ENCODE measurements at regions not wholly inside any gene's neighbourhood (a gene's known extent, or its start where the extent isn't known, plus 50 kb on each side); places are given as distances from the start of the nearest gene placed in this dataset.

DNA sequence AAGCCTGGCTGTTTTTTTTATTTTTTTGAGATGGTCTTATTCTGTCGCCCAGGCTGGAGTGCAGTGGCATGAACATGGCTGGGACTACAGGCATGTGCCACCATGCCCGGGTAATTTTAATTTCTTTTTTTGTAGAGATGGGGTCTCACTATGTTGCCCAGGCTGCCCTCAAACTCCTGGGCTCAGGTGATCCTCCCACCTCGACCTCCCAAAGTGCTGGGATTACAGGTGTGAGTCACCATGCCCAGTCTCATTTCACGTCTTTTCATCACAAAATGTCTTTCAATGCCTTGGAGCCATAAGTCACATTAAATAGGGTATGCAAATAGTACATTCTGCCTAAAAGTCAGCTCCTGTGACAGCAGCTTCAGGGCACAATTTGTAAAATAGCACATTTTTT is 52.8 kb downstream of the SOX2 start:
- Histone ChIP-seq H3K27me3 (ENCODE audit: insufficient read depth, low read depth) (no peaks in the 10 kb centered on the region), H4K20me1 (ENCODE audit: insufficient read depth) (no peaks in the 10 kb centered on the region), H3K36me3 (ENCODE audit: low read depth) (no peaks in the 10 kb centered on the region), H2AFZ (no peak overlapping the region), H3K9me2 (ENCODE audit: insufficient read depth) (no peaks in the 10 kb centered on the region), H3F3A (ENCODE audit: insufficient read depth, low read depth) (no peaks in the 10 kb centered on the region), H3K4me2 (no peak overlapping the region), H3K27ac (no peak overlapping the region), H3K9me3 (ENCODE audit: insufficient read depth, low read depth) (no peaks in the 10 kb centered on the region), H3K4me1 (replicated peaks; ENCODE audit: insufficient read depth) (0 out of 2 replicates have a peak, but pooled peaks cover 4% of the 10 kb centered on the region), H3K79me2 (ENCODE audit: low read depth) (no peaks in the 10 kb centered on the region), H3K4me3 (no peak overlapping the region)
- TF ChIP-seq CTCF (conservative IDR thresholded peaks at IDR 0.05) = no peak
- no peak for TF ChIP-seq EZH2 (IDR thresholded peaks at IDR 0.05; ENCODE audit: low read depth)
- POLR2A ChIA-PET (ENCODE audit: unreplicated experiment) = no interaction called here
- DNase-seq = no peak
- intact Hi-C loops (cut with micrococcal nuclease; ENCODE audit: unreplicated experiment) = no loop called here
- CTCF ChIA-PET = no interaction called here
- BruUV-seq (replicated peaks) = no TSS peak

- no TSS peak for BruUV-seq (replicated peaks)
- Histone ChIP-seq H3K27ac (no peak overlapping the region), H3K9me2 (ENCODE audit: insufficient read depth) (no peaks in the 10 kb centered on the region), H3K27me3 (ENCODE audit: insufficient read depth, low read depth) (no peaks in the 10 kb centered on the region), H4K20me1 (ENCODE audit: insufficient read depth) (no peaks in the 10 kb centered on the region), H3F3A (ENCODE audit: insufficient read depth, low read depth) (no peaks in the 10 kb centered on the region), H3K36me3 (ENCODE audit: low read depth) (no peaks in the 10 kb centered on the region), H3K9me3 (ENCODE audit: insufficient read depth, low read depth) (no peaks in the 10 kb centered on the region), H3K4me2 (no peak overlapping the region), H3K4me1 (replicated peaks; ENCODE audit: insufficient read depth) (no peaks in the 10 kb centered on the region), H2AFZ (no peak overlapping the region), H3K4me3 (no peak overlapping the region), H3K79me2 (ENCODE audit: low read depth) (no peaks in the 10 kb centered on the region)
- DNase-seq = no peak
- intact Hi-C loops (cut with micrococcal nuclease; ENCODE audit: unreplicated experiment) = no loop called here
- ChIA-PET CTCF (interaction anchor here (0.7 kb wide), 1 partner anchor 70 kb away, joined by 13 read pairs; no protein-coding TSS in a partner anchor), POLR2A (ENCODE audit: unreplicated experiment) (no interaction called here)
- TF ChIP-seq CTCF (conservative IDR thresholded peaks at IDR 0.05) (no peak), EZH2 (IDR thresholded peaks at IDR 0.05; ENCODE audit: low read depth) (no peak)
Measured at GRCh38 chr3:181770296-181770695, 58.6 kb downstream of the SOX2 start.

DNA sequence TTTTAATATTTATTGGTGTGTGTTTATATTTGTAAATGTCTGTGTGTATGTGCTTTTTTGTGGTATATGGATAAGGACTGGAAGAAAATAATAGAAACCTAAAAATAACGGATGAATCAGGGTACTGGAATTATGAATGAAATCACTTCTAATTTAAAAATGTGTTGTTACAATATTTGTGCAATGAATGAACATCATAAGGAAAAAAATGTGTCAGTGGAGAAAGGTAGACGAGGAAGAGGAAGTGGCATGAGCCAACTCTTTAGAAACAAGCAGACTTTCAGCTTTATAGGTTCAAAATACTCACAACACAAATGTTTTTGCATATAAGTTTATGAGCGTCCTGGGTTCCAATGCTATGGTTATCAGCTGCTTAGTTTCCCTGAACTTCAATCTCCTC is 59.4 kb downstream of the SOX2 start:
- ChIA-PET POLR2A (ENCODE audit: unreplicated experiment) (no interaction called here), CTCF (no interaction called here)
- Histone ChIP-seq H3F3A (ENCODE audit: insufficient read depth, low read depth) (no peaks in the 10 kb centered on the region), H3K4me3 (no peak overlapping the region), H3K9me3 (ENCODE audit: insufficient read depth, low read depth) (no peaks in the 10 kb centered on the region), H3K27me3 (ENCODE audit: insufficient read depth, low read depth) (no peaks in the 10 kb centered on the region), H3K27ac (no peak overlapping the region), H3K4me2 (no peak overlapping the region), H2AFZ (no peak overlapping the region), H3K79me2 (ENCODE audit: low read depth) (no peaks in the 10 kb centered on the region), H4K20me1 (ENCODE audit: insufficient read depth) (no peaks in the 10 kb centered on the region), H3K36me3 (ENCODE audit: low read depth) (no peaks in the 10 kb centered on the region), H3K4me1 (replicated peaks; ENCODE audit: insufficient read depth) (no peaks in the 10 kb centered on the region), H3K9me2 (ENCODE audit: insufficient read depth) (no peaks in the 10 kb centered on the region)
- TF ChIP-seq EZH2 (IDR thresholded peaks at IDR 0.05; ENCODE audit: low read depth) (no peak), CTCF (conservative IDR thresholded peaks at IDR 0.05) (no peak)
- BruUV-seq (replicated peaks) = no TSS peak
- intact Hi-C loops (cut with micrococcal nuclease; ENCODE audit: unreplicated experiment) = no loop called here
- no peak for DNase-seq

Measured in PC-9 (cell line).